ENCODE measurements at regions not wholly inside any gene's neighbourhood (a gene's known extent, or its start where the extent isn't known, plus 50 kb on each side); places are given as distances from the start of the nearest gene placed in this dataset.
"Not testable (repeated sequence)": the region's sequence is repeated elsewhere in the genome, so short reads cannot be mapped to it uniquely, and the experiment has no call there.

GRCh38 chr17:6928193-6928592 is 67.7 kb upstream of the ALOX12 start:
- Mint-ChIP-seq H3K27ac (no peak overlapping the region), H3K9me3 (peaks cover 0 to 3% of the 10 kb centered on the region in 2 donors), H3K36me3 (peaks cover 0 to 6% of the 10 kb centered on the region in 2 donors)
- ATAC-seq (no peak), DNase-seq (ENCODE audit: low spot score in 2 of 2) (no peak)

GRCh38 chr17:6930749-6931148 is 65.1 kb upstream of the ALOX12 start:
- ATAC-seq = no peak
- H3K27ac Mint-ChIP-seq = no peak overlapping the region
- peaks cover 0 to 9% of the 10 kb centered on the region in 2 donors for H3K9me3 Mint-ChIP-seq
- no peak for DNase-seq (ENCODE audit: low spot score in 2 of 2)
- H3K36me3 Mint-ChIP-seq = peaks cover 0 to 10% of the 10 kb centered on the region in 2 donors

GRCh38 chr17:6934544-6934943 is 61.3 kb upstream of the ALOX12 start:
- ATAC-seq; H3K9me3 Mint-ChIP-seq; DNase-seq (ENCODE audit: low spot score in 2 of 2); H3K36me3 Mint-ChIP-seq; H3K27ac Mint-ChIP-seq: not testable (repeated sequence)

GRCh38 chr17:6936370-6937028 is 59.4 kb upstream of the ALOX12 start:
- H3K36me3 Mint-ChIP-seq = peaks cover 0 to 10% of the 10 kb centered on the region in 2 donors
- H3K9me3 Mint-ChIP-seq = peaks cover 0 to 9% of the 10 kb centered on the region in 2 donors
- ATAC-seq (peak; percentile 16 to 66), DNase-seq (ENCODE audit: low spot score in 2 of 2) (no peak)
- H3K27ac Mint-ChIP-seq = peak overlapping the region; percentile 1 to 11

- Mint-ChIP-seq H3K36me3 (peaks cover 0 to 10% of the 10 kb centered on the region in 2 donors), H3K27ac (no peak overlapping the region), H3K9me3 (peaks cover 0 to 9% of the 10 kb centered on the region in 2 donors)
Measured at GRCh38 chr17:6938637-6939036, 57.2 kb upstream of the ALOX12 start.

GRCh38 chr17:6940186-6940649 is 55.6 kb upstream of the ALOX12 start:
- H3K27ac Mint-ChIP-seq = peak overlapping the region; percentile 55
- peak in 1 of 2 donors; percentile 7 for DNase-seq (ENCODE audit: low spot score in 2 of 2)
- no peaks in the 10 kb centered on the region for H3K36me3 Mint-ChIP-seq
- peak in 1 of 2 donors; percentile 42 for ATAC-seq
- H3K9me3 Mint-ChIP-seq = no peaks in the 10 kb centered on the region

More at GRCh38 chr17:6938637-6939036, 57.2 kb upstream of the ALOX12 start:
- ATAC-seq (peak in 1 of 2 donors; percentile 32), DNase-seq (ENCODE audit: low spot score in 2 of 2) (no peak)

DNA sequence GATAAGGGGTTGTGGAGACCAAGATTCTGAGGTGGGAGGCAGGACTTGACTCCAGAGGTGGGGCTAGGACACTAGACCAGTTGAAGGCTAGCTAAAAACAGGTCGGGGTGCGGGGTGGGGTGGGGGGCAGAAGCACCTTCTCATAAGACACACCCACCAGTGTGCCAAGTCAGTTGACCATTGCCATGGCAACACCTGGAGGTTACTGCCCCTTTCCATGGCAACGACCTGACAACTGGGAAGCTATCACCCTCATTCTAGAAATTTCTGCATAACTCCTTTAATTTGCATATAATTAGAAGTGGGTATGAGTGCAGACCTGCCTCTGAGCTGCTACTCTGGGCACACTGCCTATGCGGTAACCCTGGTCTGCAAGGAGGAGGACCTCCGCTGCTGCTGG is 53.9 kb upstream of the ALOX12 start:
- no peaks in the 10 kb centered on the region for H3K9me3 Mint-ChIP-seq
- DNase-seq (ENCODE audit: low spot score in 2 of 2) (no peak), ATAC-seq (no peak)
- no peaks in the 10 kb centered on the region for H3K36me3 Mint-ChIP-seq
- no peak overlapping the region for H3K27ac Mint-ChIP-seq

DNA sequence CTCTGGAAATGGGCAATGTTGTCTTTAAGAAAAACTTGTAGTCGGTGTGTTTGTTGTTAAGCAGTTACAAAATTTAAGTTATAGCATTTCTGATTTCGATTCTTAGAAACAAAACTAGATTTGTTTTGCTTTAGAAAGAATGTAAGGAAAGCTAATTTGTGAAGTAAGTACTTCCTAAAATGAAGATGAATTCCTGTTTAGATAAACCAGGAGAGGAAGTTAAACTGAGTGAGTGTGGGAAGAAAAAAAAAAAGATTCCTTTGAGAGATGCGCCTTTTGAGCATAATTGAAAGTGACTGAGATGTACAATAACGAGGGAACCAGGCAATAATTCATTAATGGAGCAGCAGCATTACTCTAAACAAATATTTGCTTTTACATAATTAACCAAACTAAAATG is 52.4 kb upstream of the ALOX12 start:
- DNase-seq (ENCODE audit: low spot score in 2 of 2) (no peak), ATAC-seq (no peak)
- Mint-ChIP-seq H3K36me3 (no peaks in the 10 kb centered on the region), H3K9me3 (peaks cover 0 to under 1% of the 10 kb centered on the region in 2 donors), H3K27ac (no peak overlapping the region)

All from activated naive CD4-positive, alpha-beta T cell treated with anti-CD3 and anti-CD28 coated beads, Interleukin-2, amount 50 U/mL, for 72 hours (primary cell).